ENCODE measurements at regions not wholly inside any gene's neighbourhood (a gene's known extent, or its start where the extent isn't known, plus 50 kb on each side); places are given as distances from the start of the nearest gene placed in this dataset.

DNA sequence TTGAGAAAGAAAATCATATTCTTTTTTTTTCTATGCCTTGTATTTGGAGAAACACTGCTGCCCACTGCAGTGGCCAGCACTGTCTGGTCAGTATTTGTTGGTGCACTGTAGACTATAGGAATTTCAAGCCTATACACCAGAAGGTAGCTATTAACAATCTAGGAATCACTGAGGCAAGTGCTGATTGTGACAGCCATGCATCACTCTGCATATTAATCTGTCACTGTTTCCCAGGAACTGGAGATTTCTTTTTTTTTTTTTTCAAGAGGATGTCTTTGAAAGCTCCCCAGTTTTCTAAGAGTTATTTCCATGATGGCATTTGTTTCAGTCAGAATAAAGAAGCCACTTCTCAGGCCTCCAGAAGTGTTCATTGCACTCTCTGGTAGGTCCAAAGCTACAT, 737.8 kb upstream of the PTBP2 start:
- TF ChIP-seq, protein P1, sequence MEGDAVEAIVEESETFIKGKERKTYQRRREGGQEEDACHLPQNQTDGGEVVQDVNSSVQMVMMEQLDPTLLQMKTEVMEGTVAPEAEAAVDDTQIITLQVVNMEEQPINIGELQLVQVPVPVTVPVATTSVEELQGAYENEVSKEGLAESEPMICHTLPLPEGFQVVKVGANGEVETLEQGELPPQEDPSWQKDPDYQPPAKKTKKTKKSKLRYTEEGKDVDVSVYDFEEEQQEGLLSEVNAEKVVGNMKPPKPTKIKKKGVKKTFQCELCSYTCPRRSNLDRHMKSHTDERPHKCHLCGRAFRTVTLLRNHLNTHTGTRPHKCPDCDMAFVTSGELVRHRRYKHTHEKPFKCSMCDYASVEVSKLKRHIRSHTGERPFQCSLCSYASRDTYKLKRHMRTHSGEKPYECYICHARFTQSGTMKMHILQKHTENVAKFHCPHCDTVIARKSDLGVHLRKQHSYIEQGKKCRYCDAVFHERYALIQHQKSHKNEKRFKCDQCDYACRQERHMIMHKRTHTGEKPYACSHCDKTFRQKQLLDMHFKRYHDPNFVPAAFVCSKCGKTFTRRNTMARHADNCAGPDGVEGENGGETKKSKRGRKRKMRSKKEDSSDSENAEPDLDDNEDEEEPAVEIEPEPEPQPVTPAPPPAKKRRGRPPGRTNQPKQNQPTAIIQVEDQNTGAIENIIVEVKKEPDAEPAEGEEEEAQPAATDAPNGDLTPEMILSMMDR (IDR thresholded peaks at IDR 0.05; ENCODE audit: low read depth, low read length), result no peak
- no peak overlapping the region for H3K4me3 ChIP-seq (ENCODE audit: low read depth, low read length)

DNA sequence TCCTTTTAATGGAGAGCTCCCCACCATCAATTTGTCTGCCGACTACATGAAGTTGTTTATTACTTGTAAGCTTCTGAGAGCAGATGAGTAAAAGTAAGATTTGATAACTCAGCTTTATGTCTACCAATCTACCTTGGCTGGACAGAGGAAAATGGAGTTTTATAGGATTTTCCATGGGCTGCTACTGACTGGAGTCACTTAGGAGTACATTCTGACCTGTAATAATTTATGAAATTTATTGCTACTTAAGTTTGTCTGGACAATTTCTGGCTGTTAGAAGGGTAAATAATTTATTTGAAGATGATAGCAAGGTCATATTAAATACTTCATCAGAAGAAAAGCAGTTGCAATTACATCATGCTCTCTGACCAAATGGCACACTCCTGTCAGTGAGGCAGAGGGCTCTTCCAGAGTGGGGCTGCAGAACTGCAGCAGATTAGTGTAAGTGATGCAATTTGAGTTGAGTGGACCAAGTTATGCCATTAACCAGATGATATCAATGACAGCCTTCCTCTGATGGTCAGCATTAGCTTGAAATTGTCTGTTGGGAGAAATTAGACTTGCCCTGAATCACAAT, 736.7 kb upstream of the PTBP2 start:
- TF ChIP-seq, protein P1 (IDR thresholded peaks at IDR 0.05; ENCODE audit: low read depth, low read length), result no peak
- no peak overlapping the region for H3K4me3 ChIP-seq (ENCODE audit: low read depth, low read length)

DNA sequence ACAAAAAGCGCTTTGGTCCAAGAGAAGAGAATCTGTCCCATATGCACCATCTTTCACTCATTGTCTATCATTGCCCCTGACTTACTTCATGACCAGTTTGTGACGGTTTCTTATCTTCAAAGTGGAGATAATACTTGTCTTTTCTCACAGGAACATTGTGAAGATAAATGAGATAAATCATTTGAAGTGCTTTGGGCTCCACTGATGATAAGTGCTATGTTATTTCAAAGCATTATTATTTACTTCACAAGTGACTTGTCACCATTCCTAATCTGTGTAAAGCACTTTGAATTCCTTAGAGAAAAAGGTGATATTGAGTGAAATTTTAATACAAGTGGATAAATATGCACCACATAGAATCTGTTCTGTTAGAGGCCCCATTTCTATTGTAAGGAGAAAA, 731.6 kb upstream of the PTBP2 start:
- TF ChIP-seq, protein P1 (IDR thresholded peaks at IDR 0.05; ENCODE audit: low read depth, low read length), result no peak
- no peak overlapping the region for H3K4me3 ChIP-seq (ENCODE audit: low read depth, low read length)

DNA sequence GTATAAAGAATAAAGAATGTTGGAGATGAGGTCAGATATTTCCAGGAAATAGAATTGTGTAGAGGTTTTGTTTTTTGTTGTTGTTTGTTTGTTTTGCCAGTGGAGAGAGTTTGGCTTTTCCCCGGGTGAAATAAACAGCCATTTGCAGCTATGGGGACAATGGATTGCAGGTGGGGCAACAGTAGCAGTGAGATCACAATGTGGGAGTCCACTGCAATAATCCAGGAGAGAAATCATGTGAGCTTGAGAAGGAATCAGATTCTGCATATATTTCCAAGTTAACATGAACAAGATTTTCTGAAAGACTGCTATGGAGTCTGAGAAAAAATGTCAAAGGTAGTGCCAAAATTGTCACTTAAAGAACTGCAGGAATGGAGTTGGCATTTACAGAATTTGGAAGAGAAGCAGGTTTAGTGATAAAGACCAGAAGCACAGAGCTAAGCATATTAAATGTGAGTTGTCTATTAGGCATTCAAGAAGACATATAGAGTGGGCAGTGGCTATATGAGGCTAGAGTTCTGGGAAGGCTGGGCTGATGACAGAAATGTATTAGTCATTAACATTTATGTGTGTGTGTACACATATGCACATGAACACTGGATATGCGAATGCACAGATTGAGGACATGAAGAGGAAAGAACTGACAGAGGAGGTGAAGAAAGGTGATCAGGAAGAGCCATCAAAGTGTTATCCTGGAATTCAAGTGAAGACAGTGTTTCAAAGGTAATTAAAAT, 729.6 kb upstream of the PTBP2 start:
- H3K4me3 ChIP-seq (ENCODE audit: low read depth, low read length), result no peak overlapping the region
- TF ChIP-seq, protein P1 (IDR thresholded peaks at IDR 0.05; ENCODE audit: low read depth, low read length), result no peak

DNA sequence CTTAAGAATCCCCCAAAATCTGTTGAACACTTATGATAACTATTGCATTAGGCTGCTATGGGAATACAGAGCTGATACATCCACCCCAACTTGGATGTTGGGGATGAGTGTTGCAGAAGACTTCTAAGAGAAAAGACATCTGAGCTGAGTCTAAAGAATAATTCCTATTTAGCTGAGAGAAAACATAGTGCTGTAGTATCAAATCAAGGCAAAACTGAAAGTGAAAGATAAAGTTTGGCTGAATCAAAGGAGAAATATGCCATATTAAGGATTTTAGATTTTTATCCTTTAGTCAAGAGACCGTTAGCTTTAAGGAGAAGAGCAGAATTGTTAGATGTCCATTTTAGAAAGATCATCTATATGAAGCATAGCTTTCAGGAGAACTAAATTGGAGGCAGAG, 726.9 kb upstream of the PTBP2 start:
- no peak overlapping the region for H3K4me3 ChIP-seq (ENCODE audit: low read depth, low read length)
- TF ChIP-seq, protein P1 (IDR thresholded peaks at IDR 0.05; ENCODE audit: low read depth, low read length), result no peak

DNA sequence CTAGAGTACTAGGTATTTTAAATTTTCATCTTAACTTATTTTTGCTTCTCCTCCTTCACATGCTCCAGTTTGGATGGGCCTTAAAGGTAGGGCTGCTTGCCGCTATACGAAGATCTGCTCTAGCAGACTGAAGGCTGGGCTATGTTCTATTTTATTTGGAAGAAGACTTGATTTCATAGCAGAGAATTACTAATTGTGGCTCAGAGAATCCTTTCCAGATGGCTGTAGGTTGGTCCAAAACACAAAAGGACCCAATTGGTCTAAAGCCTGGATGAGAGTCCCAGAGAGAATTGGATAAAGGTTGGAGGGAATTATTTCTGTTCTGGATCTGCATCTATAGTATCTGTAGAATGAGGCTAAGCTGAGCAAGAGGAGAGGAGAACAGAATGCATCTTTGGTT, 719.4 kb upstream of the PTBP2 start:
- H3K4me3 ChIP-seq (ENCODE audit: low read depth, low read length), result no peak overlapping the region
- TF ChIP-seq, protein P1 (IDR thresholded peaks at IDR 0.05; ENCODE audit: low read depth, low read length), result no peak
